GM19467 (cell line): ENCODE measurements at regions not wholly inside any gene's neighbourhood (a gene's known extent, or its start where the extent isn't known, plus 50 kb on each side); places are given as distances from the start of the nearest gene placed in this dataset.

Experiments used
- ATAC-seq: cut with Tn5 transposase; IDR thresholded peaks from one replicate; pipeline ENCODE4 v1.9.1; 2021; ENCODE audit warnings: mild to moderate bottlenecking, moderate library complexity; ENCODE audit not compliant: unreplicated experiment

GRCh38 chr1:224846119-224846907 is 83.2 kb upstream of the DNAH14 start:
- no peak for ATAC-seq

DNA sequence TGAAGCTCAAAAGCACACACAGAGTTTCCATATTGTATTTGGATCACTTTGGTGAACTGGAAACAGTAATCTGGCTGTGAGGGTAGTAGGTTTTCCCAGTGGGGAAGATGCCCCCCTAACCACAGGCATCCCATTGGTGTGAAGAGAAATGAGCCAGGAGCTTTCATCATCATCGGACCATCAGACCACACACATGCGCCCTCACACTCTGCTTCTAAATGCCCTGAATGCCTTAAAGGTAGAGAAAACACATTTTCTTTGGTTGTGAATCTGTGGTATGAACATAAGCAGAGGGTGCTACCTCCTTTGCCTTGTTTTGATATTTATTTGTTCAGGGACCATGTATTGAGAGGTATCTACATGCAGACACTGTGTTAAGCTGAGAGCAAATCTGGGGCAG is 79.0 kb upstream of the DNAH14 start:
- ATAC-seq: no peak

DNA sequence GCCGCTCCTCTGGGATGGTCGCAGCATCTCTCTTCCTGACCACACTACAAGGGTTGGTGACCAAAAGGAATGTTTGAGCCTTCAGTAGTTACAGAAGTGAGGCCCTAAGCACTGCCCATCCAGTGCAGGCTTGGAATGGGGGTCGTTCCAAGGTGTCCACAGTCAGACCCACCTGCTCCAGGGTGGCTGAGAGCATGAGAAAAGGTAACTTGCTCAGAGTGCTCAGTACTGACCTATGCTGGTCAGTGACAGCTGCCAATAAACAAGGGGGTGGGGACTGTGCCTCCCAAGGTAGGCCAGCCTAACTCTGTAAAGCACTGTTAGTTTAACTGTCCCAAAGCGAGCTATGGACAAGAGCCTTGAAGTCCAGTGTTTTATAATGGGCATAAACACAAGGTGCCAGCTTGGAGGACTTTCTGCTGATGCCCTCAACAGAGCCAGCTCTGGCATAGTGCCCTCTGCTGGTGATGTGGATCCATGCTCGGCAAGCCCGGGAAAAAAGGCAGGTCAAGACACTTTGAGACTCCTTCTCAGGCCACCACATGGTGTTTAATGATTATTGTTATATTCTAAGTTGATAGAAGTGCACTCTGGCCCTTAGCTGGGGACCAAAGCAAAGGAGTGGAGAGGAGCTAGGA is 78.1 kb upstream of the DNAH14 start:
- peak; percentile 51 for ATAC-seq

GRCh38 chr1:224851848-224852261 is 77.6 kb upstream of the DNAH14 start:
- peak; percentile 25 for ATAC-seq

DNA sequence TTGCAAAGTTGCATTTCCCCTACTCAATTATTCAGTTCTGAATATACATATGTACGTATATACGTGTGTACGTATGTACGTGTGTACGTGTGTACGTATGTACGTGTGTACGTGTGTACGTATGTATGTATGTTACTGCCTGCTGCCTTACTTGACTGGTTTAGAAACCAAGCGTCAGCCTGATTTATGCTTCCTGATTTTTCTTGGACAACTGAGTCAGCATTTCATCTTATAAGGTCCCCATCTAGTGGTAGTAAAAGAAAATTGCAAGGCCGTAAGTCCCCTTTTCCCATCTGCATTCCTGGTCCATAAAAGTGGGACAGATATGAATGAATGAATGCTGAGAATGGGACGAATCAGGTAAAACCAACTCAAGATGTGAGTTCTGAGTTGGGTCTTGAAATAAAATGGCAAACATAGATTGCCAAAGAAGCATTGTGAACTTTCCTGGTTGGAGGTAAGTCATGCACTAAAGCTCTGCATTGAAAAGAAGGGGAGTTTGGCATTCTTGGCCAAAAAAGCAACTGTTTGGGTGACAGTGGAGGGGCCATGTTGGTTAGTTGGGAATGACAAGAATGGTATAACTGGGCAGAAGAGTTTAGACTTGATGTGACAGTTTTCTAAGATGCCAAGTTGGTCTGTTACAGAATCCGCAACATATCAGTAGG is 76.4 kb upstream of the DNAH14 start:
- no peak for ATAC-seq

- ATAC-seq: no peak
Measured at GRCh38 chr1:224856973-224857372, 72.5 kb upstream of the DNAH14 start.

GRCh38 chr1:224859651-224860050 is 69.8 kb upstream of the DNAH14 start:
- no peak for ATAC-seq

DNA sequence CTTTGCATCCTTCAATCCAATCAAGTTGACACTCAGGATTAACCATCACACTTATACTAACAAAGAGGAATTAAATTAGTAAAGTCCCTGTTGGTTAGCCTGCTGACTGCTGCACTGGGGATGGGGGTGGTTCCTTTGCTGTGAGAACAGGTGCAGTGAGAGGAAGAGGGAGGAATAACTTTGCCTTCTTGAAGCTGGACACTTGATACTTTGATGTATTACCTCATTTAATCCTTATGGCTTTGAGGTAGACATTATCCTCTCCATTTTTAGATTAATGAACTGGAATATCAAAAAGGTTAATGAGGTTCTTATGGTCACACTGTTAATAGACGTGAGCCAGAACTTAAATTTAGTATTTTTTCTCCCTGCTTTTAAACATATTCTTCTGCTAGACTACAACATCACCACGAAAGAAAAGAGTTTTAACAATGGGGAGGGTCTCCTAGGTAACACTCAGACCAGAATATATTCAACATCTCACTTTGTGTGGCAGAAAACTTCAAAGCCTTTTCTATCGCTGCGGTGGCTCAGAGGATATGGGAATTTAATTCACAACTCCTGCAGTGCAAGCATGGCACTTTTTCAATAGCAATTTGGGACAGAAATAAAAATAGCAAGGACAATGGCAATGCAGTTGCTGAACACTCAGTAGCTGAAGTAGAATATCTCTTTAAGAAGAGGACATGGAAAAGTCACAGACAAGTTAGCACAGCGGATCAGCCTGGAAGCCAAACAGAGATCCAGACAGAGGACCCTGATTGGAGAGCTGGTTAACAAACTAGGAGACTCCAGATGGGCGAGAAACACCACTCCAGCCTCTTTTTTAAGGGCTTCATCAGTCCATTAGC is 68.8 kb upstream of the DNAH14 start:
- ATAC-seq: no peak

- ATAC-seq: no peak
Measured at GRCh38 chr1:224861339-224861716, 68.1 kb upstream of the DNAH14 start.

GRCh38 chr1:224863486-224863885 is 66.0 kb upstream of the DNAH14 start:
- ATAC-seq: no peak

- no peak for ATAC-seq
Measured at GRCh38 chr1:224864006-224864405, 65.5 kb upstream of the DNAH14 start.

DNA sequence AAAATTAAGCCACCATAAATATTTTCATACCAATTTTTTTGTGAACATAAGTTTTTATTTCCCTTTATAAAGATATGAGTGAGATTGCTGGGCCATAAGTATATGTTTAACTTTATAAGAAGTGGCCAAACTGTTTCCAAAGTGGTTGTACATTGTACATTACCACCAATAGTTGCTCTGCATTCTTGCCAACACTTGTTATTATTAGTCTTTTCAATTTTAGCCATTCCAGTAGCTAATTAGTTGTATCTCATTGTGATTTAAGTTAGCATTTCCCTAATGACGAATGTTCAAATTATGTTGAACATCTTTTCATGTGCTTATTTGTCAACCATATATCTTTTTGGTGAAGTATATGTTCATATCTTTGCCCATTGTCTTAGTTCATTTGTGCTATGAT is 64.0 kb upstream of the DNAH14 start:
- no peak for ATAC-seq

GRCh38 chr1:224866940-224867339 is 62.5 kb upstream of the DNAH14 start:
- no peak for ATAC-seq

GRCh38 chr1:224867715-224868114 is 61.8 kb upstream of the DNAH14 start:
- ATAC-seq: no peak

- no peak for ATAC-seq
Measured at GRCh38 chr1:224872832-224873433, 56.5 kb upstream of the DNAH14 start.

DNA sequence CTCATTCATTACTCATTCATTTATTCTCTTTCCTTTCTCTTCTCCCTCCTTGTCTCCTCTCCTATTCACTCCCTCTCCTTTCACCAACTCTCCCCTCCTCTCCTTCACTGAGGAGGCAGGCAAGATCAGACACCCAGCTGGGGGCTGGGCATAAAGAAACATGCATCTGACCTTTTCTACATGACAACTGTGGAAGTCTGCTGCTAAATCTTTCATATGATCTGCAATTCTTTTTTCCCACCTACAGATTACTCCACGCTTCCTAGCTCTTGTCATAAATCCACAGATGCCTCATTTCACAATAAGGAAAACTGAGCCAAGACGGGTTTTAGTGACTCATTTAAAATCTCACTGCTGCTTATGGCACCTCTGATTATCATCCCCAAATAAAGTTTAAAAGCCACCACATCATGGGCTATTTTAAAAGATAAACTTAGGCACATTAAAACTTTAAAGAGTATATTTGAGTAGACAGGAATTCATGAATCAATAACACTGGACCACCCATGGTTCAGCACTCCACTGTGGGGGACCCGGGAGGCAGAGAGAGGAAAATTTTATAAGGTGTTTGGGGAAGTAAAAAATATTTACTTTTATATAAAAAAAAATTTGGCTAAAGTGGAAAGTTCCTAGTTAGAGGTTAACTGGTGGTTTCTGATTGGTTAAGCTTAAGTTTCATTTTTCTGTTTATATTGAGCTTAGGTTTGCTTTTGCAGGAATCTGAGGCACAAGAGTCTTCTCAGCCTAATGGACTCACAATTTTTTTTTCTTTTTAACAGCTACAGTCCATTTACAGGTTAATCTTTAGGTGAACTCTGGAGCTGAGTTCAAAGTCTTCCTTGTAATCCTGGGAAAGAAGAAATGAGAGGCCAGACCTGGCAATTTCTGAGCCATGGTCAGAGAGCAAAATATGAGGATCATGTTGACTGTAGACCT is 55.8 kb upstream of the DNAH14 start:
- ATAC-seq: no peak

- ATAC-seq: no peak
Measured at GRCh38 chr1:224874775-224875174, 54.7 kb upstream of the DNAH14 start.

DNA sequence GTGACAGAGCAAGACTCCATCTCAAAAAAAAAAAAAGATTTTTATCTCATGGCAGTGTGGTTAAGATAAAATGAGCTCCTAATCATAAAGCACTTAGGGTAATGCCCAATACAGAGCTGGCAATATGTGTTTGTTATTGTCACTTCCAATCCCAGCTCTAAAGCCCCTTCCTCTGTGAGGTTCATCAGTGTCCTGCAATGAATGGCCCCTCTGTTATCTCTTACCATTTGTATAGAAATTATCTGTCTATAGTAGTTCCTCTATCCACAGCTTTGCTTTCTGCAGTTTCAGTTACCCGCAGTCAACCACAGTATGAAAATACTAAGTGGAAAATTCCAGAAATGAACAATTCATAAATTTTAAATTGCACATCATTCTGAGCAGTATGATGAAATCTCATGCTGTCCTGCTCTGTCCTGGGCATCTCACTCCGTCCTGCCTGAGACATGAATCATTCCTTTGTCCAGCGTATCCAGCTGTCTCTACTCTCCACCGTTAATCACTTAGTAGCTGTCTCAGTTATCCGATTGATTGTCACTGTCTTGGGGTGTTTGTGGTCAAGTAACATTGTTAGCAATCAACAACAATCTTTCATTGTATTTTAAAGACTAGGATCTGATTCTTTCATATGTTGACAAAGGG is 50.2 kb upstream of the DNAH14 start:
- no peak for ATAC-seq
